RCC 7860 (cell line): ENCODE measurements at regions not wholly inside any gene's neighbourhood (a gene's known extent, or its start where the extent isn't known, plus 50 kb on each side); places are given as distances from the start of the nearest gene placed in this dataset.
A peak's percentile ranks its signal among the peaks of the same experiment; 100 is the strongest.

ENCODE experiments used
- DNase-seq: peaks from one replicate; pipeline ENCODE4 v3.0.0-alpha.2; 2015; ENCODE audit warnings: low spot score
- FAIRE-seq: peaks from 2 replicates; lab custom pipeline; 2012; peaks lifted over from hg19 to GRCh38; lab: Jason Lieb, UNC

DNA sequence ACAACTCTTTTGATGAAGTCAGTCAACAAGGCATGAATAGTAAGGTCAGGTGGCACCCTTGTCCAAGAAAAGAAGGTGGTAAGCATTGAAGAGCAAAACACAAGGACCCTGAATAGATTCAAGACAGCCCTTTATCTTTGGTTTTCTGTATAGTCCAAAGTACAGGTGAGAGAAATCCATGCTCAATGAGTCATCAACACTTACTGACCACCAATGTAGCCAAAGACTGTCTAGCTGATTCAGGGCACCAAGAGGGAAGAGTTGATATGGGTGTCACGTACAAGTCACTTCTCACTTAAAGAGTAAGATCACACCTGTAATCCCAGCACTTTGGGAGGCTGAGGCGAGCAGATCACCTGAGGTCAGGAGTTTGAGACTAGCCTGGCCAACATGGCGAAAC is 528.3 kb downstream of the CD83 start:
- FAIRE-seq (no peak), DNase-seq (peak; percentile 7)

DNA sequence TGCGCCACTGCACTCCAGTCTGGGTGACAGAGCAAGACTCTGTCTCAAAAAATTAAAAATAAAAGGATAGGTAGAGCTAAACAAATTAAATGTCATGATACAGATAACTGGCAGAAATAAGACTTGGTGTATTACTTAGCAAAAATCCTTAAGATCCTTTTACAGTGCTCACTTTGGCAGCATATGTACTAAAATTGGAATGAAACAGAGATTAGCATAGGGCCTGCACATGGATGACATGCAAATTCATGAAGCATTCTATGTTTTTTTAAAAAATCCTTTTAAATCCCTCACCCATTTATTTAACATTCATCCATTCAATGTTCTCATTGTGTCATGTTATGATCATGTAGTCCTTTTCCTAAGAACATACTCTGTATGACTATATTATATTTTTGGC is 528.8 kb downstream of the CD83 start:
- DNase-seq (no peak), FAIRE-seq (no peak)

DNA sequence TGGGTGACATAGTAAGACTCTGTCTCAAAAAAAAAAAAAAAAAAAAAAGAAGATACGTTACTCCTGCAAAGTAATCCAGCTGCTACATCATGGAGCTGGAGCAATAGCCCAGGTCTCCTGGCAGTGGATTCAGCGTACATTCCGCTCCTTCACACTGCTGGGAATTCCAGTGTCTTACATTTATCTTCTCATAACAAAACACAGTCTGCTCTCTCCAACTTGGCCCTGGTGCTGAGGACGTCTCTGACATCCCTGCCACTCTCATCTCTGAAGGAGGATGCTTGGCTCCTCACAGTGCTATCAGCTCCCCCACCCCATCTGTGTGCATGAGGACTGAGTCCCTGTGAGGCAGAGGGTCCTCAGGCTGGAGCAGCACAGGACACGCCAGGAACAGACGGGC is 529.8 kb downstream of the CD83 start:
- no peak for DNase-seq
- FAIRE-seq = no peak

DNA sequence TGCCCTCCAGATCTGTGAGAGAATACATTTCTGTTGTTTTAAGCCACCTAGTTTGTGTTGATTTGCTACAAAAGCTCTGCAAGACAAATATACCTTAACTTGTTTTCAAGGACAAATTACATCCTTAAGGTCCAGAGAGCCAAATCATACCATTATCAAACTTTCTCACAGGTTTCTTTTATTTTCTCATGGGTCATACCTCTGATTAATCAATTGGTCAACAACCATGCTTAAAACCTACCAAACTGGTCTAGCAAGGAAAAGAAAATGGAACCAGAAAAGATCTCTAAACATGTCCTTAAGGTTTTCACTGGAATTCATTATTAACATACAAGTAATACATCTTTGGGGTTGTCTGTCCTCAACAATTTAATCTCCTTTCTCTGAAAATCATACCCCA is 535.0 kb downstream of the CD83 start:
- no peak for FAIRE-seq
- no peak for DNase-seq

DNA sequence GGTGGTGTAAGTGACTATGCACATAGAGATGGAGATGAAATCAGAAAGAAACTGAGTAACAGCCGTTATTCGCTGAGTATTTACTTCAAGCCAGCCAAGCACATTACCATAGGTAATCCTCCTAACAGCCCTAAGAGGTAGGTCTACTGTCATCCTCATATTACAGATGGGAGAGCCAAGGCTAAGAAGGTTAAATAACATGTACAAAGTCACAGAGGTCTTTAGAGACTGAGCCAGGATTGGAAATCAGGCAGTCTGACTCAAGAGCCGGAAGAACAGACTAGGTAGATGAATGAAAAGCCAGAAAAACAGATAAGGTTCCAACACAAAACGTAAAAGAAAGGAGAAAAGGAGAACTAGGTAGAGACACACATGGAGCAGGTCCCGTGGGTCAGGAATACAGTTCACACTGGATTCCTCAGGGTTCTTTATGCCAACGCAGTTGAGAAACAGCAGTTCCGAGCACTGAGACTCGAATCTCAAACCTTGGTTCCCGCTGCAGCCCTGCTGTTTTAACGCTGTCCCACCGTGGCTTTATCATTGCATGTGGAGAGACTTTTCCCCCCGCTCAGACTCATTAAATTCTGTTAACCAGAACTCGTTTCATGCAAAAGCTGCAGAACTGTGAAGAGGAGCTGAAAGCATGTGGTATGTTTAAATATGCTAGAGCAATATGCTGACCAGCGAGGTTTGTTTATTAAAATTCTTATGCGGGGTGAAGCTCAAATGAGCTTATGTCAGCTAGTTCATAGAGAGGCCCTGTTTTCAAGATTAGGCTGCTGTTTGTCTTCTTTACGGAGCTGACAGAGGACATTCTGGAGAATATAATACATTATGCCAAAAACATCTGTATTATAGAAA is 537.9 kb downstream of the CD83 start:
- FAIRE-seq = no peak
- no peak for DNase-seq

DNA sequence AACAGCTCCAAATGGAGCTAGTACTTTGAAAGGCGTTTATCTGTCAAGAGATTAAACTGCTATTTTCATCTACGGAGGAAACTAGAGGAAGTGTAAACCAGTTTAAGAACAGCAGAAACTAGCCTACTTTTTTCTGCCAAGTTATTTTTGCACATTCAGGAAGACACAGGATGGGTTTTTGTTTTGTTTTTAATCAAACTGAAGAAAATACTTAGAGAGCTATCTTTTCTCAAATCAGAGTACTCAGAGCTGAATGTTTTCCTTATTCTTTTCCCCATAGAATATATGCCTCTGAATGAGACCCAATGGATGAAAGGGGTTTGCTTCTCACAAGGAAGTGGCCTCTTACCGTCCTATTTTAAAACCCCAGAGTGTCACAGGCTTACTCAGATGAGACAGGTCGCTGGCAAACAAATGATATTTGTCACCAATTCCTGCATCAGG is 538.5 kb downstream of the CD83 start:
- no peak for FAIRE-seq

DNA sequence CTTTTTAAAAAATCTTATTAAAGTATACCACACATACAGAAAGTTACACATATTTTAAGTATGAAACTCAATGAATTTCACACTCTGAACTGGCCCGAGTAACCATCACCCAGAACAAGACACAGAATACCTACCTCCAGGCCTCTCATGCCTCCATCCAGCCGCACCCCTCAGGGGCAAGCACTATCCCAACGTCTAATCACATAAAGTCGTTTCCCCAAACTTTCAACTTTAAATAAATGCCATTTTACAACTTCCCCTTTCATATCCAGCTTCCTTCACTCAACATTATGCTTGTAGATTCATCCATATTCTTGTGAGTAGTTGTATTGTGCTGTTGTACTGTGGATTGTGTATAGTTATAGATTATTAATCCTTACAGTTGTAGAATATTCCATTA is 539.1 kb downstream of the CD83 start:
- FAIRE-seq (no peak), DNase-seq (no peak)

More for the DNA sequence above, 538.5 kb downstream of the CD83 start:
- no peak for DNase-seq

DNA sequence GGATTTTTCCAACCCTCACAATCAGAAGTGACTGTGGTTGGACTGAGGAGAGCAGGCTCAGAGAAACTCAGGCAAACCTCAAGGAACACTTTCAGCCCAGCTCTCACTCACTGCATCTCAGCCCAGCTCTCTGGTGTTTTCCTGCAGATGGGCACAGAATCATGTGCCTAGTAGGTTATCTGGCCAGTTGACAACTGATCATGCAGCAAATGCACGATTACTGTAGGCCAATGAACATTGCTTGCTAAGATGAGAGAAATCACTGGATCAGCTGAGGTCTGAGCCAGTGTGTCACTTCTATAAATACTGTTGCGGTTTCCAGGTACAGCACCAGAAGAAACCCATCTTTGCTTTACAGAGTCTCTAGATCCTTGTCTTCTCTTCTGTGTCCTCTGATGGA is 540.5 kb downstream of the CD83 start:
- DNase-seq (no peak), FAIRE-seq (no peak)

DNA sequence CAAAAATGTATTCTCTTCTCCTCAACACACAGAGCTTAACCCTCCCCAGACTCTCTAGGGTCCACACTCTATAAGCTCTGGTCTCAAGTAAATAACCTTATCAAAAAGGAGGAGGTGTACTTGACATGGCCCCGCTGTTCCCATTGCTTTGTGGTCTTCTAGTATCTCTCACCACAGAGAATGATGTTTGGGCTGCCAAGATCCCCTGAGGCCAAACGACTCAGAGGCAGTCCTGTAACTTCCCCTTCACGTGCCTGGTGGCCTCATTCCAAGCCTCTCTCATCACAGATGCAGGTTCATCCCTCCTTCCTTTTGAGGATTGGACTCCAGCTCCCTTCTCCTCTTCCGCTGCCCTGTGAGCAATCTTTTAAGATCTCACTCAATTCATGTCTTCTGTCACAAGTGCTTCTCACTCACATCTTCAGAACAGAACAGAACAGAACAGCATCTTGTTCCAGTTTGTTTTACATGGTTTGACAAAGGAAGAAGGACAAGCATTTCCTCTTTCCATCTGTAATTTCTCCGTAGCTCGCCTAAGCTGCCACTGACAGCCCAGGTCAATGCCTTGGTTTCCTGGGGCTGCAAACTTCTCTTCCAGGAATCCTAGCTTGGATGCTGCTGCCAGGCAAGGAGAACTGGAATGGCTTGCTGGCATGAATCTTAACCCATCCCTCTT is 541.5 kb downstream of the CD83 start:
- DNase-seq = no peak
- FAIRE-seq = no peak

DNA sequence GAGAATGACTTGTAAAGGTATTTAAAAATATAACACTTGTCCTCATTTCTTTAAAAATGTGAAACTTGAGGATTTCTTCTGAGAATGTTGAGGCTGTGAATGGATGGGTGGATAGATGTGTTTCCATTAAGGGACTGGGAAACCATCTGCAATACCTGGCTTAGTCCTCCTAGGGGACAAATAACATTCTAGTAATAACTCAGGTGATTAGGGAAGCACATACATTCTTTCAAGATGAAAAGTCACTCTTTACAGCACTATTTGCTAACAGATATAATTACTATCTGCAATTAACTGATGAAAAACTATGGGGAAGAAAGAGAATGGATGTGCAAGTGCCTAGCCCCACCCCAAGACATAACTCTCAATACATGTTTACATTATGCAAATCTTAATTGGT is 542.3 kb downstream of the CD83 start:
- FAIRE-seq (no peak), DNase-seq (no peak)

DNA sequence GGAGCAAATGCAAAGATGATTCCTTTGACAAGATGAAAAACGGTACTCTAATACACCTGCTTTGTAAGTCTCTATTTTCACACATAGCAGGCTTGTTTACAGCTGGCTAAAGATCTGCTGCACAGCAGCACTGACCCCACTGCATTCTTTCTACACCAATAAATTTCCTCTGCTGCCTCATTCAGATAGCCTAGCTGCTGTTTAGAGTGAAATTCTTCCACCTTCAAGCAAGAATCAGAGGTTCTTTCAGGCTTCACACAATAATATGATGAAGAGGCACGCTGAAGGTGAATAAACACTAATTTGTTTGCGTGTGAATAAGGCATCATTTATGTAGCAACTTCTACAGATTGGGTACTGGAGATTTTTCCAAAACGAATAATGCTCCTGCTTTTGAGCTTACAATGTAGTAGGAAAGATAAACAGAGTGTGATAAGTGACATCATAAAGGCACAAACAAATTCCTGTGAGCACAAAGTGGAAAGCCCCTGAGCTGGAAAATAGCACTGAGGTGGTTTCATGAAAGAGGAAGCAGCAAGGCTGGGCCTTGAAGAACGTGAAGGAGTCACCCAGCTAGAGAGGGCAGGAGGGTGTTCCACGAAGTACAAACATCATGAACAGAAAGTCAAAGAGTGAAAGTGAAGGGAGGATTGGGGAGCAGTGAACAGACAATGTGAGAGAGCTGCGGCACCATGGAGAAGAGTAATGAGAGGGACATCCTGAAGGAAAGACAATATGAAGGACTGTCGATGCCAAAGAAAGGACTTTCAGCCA is 543.4 kb downstream of the CD83 start:
- peak; percentile 32 for DNase-seq
- FAIRE-seq = no peak

DNA sequence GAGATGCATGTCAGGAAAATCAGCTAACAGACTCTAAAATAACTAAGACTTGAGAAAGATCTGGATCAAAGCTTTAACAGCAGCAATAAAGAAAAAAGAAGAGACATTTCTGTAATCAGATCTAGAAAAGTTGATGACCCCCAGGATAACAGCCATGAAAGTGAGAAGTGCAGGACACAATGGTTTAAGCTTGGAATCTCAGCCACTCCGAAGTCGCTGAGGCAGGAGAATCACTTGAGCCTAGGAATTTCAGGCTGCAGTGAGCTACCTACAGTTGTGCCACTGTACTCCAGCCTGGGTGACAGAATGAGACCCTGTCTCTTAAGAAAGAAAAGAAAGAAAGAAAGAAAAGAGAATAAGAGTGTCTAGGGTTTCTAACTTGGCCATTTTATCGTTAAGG is 544.1 kb downstream of the CD83 start:
- DNase-seq (no peak), FAIRE-seq (no peak)

DNA sequence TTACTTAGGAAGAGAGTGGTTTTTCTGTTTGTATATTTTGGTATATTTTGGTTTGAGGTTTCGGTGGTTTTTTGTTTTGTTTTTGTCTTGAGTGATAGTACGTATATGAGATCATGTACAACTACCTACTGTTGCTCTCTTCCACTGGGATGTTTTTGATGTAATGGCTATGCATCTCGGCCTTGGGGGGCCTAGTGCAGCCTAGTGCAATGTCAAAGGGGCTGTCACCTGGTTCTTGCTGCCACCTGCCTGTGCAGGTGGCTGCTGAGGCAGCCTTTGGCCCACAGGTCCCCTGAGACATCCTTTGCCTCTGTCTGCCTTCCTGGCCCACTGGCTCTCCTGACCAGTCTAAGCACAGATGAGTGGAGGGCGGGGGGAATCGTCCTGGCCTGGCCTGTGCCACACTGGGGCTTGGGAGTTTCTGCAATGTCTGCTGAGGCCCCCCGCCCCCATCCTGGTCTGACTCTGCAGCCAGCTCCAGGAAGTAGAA is 546.6 kb downstream of the CD83 start:
- no peak for DNase-seq
- FAIRE-seq = no peak

DNA sequence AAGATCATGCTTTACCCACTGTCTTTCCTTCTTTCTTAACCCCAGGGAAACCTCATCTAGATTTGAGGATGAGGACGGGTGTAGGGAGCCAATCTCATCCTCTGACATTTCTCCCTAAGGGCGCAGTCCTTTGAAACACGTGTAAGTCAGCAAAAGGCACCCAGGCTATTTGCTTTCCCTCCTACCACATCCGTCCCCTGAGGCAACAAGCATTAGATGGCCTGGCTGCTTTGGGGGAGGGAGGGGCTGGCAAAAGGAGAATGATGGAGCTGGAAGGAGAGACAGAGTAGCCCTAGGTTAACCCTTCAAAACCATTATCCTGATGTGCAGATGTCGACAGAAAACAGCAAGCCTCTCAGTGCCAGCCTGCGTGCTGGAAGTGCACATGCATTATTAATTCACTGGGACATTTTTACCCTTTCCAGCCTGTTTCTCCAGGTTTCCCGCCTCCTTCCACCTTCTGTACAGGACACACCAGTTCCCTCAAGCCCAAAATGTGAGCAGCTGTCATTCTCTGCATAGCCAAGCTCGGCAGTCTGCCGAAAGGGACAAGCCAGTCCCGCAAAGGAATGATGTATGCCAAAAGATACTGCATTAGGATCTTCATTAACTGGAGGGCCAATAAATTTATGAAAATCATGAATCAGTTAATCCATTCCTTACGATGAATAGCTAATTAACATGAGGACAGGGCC is 547.2 kb downstream of the CD83 start:
- FAIRE-seq = no peak
- no peak for DNase-seq

DNA sequence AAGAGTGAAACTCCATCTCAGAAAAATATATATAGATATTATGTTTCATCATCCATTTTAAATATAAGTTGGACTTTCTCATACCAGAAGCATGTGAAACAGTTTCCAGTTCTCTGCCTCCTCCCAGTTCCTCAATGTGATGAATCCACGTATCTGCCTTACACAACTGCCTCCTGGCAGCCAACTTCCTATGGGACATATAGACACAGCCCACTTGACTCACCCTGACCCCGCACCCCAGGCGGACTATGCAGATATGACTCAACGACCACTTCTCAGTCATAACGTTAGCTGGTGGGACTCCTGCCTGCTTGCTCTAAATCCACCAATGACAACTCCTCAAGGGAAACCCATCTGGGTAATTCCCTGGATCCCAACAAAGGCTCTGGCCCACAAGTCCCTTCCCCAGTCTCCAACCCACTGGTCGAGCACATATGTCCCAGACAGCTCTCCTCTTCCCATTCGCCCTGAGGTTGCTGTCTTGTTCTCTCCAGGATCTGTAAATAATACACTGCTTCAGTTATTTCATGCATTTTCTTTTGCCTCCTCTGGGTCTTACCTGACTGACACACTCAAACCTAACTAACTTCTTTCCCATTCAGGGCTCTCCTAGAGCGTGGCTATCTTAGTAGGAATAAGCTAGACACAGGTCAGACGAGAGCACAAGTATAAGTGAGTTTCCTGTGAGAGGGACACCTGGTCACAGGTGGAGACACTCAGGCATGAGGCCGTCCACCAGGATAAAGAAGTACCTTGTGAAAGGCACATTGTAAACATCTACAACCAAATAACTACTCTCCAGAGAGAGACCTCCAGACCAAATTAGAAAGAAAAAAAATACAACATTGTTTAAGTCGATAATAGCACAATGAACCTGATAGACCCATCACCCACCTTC is 548.5 kb downstream of the CD83 start:
- DNase-seq (peak; percentile 94), FAIRE-seq (peak; percentile 89)

DNA sequence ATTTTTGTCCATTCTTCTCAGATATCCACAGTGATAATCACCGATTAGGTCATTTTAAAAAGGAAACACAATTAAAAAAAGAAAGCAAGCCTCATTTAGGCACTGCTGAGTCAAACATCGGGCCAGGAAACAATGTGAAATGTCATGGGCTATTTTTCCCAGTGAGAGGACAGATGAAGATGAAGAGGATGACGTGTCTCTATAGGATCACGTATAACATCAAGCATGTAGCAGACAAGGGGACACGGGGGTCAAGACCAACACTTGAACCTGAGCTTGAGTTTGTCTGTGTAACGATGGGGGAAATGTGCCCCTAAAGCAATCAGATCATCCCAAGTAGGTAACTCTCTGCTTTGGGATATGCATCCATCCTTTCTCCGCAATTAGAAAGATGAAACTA is 553.2 kb downstream of the CD83 start:
- DNase-seq (no peak), FAIRE-seq (no peak)

DNA sequence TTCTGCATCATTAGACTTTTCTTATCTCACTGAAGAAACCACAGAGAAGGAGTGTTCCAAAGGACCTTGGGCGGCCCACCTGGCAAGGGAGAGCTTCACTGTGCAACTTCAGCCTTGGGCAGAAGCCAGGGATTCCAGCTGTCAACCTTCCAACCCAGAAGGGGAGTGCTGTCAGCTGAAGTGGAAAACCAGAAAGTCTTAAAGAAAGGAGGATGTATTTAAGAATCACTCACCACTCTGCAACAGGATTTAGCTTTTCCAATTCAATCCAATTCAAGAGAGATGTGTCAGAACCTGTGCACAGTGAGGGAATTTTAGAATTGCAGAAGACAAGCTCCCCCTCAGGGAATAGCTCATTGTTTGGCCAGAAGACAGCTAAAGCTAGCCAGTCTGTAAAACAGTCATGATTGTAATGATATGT is 553.7 kb downstream of the CD83 start:
- peak; percentile 74 for DNase-seq
- FAIRE-seq = peak; percentile 86

DNA sequence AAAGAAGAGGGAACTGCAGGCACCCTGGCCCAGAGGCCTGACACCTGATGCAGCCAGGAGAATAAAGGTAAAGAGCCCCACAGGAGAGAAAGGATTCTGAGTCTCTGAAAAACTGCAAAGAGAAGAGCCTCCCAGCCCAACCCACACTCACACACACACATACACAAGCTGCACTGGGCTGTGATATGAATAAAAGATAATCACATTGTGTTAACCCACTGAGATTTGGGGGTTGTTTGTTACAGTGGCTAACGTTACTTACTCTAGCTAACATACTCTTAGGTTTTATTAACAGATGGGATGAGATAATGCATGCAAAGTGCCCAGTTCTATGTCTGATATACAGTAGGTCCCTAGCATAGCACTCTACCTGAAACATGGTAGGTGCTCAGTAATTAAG is 554.4 kb downstream of the CD83 start:
- no peak for FAIRE-seq

DNA sequence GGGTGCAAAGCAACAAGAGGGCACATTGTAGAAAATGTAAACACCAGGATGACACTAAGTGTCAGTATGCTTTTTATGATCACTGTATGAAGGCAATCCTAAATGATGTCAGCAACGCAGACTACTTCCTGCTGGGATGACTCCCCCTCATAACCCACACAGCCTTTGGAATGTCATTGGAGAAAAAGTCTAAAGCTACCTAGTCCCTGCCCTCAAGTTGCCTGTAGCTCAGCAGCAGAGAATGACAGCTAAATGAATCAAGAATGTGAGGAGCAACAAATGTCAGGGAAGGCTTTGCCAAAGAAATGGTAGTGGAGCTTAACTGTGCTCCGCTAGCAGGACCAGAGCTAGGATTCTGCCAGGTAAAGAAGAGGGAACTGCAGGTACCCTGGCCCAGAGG is 555.6 kb downstream of the CD83 start:
- FAIRE-seq (no peak), DNase-seq (peak; percentile 37)

More for the DNA sequence above, 554.4 kb downstream of the CD83 start:
- DNase-seq = no peak

DNA sequence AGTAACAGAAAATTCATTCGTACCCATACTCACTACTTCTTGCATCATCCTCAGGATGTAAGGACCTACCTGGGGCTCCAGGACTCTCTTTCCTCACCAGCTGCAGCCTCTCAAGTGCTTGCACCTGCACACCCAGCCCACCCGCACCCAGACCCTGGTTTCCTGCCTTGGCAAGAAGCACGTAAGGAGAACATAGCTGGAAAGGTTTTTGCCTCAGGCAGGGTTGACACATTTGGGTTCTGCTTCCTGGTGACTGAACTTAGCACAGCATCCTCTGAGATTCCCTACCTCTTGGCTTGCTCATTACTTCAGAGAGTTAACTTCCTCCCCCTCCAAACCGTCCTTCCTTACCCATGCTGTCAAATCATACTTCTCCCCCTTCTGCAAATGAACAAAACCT is 556.9 kb downstream of the CD83 start:
- FAIRE-seq = no peak
- DNase-seq = no peak
